NCI-H2227 (cell line): ENCODE measurements at regions not wholly inside any gene's neighbourhood (a gene's known extent, or its start where the extent isn't known, plus 50 kb on each side); places are given as distances from the start of the nearest gene placed in this dataset.
A peak's percentile ranks its signal among the peaks of the same experiment; 100 is the strongest.
"Not testable (repeated sequence)": the region's sequence is repeated elsewhere in the genome, so short reads cannot be mapped to it uniquely, and the experiment has no call there.

Experiments used
- DNase-seq: peaks from one replicate; lab custom pipeline; 2025; ENCODE audit not compliant: unreplicated experiment; lab: John Stamatoyannopoulos, UW

DNA sequence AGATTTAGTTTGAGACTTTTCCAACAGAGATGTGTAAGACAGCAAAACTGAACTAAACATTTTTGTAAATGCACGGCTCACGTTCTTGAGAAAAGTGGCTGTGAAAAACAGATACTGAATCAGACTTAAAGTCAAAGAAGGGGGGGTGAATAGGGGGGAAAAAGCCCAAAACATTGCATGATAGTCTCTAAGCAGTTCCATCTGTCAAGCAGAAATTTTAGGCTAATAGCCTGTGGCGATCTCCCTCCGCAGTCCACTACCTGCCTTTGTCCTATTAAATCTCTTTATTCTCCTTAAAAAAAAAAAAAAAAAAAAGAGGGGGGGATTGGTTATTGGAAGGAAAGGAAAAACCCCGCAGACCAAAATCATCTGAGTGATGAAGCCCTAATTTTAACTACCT lies 217.6 kb upstream of the NFIA start:
- no peak for DNase-seq

DNA sequence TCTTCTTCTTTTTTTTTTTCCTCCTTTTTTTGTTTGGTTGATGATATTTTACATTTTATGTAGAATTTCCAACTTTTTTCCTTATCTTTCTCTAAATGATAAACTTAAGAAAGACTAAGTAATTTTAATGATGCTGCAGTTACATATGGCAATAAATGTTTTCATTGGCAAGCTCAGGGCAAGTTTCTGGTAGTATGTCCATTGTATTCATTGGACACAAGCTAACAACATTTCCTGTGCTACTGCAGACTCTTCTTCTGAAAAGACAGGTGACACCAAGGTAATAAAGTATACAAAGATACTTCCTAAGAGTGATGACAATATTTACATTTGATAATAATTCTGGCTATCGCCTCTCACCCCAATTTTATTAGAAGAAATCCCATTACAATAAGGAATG lies 219.2 kb upstream of the NFIA start:
- DNase-seq: no peak

DNA sequence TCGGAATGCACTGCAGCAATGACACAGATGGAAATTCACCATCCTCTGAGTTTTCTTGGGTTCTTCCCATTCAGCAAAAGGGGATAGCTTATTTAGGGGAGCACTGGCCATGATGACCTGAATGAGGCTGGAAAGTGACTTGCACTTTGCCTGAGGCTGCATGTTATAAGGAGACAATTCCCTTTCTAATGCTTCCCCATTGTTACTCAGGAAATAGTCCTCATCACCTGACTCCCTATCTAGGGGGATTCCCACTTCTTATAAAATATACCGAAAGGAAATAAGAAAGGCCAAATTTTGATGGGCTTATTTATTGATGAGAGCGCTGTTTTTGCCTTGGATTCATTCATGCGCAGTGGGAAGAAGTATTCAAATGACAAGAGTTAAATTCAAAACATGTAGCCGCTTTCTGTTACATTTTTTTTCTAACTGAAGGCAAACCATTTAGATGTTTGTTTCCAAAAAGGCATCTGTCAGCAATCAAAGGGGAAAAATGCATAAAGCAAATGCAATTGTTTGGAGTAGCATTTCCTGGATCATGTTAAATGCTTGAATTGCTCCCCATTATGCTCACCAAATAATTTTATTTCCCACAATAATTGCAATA lies 220.3 kb upstream of the NFIA start:
- no peak for DNase-seq

DNA sequence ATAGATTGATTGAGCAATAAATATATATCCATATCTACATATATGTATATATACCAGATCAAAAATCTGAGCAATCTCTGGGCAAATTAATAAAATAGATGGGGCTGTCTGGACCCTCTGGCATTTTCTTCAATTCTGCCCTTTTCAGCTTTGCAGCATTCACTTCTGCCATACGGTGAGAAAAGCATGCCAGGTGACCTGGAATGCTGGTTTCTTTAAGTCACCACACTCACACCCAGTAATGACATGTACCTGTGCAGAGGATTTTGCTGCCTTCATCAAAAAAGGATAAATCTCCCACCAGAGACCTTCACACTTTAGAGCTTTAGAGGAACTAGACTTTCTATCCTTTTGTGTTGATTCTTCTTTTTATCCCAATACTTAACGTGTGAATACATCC lies 223.2 kb upstream of the NFIA start:
- DNase-seq: no peak

DNA sequence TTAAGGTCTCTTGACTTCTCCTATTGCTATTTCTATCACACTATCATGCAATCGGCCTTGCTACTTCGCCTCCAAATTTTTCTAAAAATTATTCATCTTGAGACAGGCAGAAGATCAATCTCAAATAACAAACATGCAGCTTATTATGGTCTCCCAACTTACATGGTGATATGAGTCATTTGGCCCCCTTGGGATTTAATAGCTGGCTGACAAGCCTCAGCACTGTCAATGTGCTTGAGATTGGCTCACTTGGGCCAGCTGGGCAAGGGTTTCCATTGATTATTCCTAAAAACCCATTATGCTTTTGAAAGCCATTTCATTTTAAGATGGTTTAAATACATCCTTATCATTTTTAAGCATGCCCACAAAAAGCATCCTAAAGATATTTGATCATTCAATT lies 224.5 kb upstream of the NFIA start:
- DNase-seq: no peak

DNA sequence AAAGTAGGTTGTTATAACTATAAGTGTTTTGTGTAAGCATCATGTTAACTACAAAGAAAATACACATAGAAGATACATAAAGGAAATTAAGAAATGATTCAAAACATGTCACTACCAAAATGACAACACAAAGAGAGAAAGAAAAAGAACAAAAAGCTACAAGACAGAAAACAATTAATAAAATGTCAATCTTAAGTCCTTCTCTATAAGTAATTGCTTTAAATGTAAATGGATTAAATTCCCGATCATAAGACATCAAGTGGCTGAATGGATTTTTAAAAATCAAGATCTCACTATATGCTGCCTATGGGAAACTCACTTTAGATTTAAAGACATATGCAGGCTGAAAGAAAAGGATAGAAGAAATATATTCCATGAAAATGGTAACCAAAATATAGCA lies 232.3 kb upstream of the NFIA start:
- DNase-seq: no peak

DNA sequence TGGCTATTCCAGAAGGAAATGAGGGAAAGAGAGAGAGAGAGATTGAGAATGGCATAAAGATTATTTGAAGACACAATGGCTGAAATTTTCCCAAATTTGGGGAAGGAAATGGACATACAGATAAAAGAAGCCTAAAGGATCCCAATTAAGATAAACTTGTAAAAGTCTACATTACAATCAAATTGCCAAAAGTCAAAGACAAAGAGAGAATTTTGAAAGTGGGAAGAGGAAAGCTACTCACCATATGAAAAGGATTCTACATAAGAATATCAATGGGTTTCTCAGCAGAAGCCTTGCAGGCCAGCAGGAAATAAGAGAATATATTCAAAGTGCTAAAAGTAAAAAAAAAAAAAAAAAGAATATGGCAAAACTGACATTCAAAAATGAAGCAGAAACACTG lies 233.0 kb upstream of the NFIA start:
- no peak for DNase-seq

DNA sequence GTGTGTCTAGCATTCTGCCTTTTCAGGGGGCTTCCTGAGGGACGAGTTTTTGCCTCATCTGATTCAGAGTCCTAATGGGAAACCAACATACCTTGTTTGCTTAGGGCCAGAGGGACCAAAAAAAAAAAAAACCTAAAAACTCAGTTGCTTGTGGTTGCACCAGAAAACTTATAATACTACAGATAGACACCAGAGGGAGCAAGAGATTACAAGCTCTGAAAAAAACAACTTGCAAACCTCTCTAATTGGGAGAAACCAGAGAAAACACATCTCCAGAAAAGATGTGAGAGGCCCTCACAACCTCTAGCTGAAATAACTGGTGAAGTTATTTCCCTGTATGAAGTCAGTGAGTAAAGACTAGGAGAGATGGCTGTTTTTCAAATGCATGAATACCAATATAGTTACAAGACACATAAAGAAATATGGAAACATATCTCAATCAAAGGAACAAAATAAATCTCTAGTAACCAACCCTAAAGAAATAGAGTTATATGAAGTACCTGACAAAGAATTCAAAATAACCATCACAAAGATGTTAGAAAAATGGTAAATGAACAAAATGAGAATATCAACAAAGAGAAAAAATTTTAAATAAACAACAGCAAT lies 233.7 kb upstream of the NFIA start:
- DNase-seq: peak; percentile 30

DNA sequence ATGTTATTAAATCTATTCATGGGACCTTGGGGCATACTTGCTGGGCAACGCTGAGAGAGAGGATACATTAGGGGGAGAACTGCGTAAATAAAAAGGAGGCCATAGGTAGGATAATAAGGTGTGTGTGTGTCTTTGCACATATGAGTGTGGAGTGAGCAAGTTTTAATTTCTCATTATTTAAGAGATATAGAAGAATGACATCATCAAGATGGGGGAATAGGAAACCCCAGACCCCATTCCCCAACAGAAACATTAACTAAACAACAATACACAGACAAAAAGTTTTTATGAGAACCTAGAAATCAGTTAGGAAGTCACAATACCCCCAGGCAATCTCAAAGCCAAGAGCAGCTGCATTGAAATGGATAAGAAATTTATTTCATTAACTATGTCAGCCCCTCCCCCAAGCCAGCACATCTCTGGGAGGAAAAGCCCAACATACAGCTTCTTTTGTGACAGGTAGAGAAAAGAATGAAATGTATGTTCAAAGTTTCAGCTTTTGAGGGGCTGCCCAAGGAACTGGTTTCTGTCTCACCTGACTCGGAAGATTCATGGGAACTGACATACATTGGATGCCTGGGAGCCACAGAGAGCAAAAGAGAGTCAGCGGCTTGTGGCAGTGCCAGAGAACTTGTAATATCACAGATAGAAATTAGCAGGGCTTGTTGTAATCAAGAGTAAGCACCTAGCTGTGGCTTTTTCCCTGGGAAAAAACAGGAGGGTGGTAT lies 234.3 kb upstream of the NFIA start:
- no peak for DNase-seq

DNA sequence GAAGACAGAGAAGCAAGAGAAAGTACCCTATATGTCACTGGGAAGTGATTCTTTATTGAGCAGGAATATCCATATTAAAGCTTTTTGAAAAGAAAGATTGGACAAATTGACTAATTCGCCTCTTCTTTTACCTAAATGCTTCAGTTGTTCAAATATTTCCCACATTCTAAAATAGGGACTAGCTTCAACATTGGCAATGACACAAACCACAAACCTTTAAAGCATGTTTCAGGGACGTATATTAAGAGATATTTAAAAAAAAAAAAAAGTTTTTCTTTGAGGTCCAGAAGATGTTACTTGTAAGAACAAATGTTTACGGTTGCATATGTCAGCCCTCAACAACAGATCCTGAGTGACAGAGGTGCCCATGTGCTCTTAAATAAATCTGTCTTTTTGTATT lies 235.0 kb upstream of the NFIA start:
- no peak for DNase-seq

DNA sequence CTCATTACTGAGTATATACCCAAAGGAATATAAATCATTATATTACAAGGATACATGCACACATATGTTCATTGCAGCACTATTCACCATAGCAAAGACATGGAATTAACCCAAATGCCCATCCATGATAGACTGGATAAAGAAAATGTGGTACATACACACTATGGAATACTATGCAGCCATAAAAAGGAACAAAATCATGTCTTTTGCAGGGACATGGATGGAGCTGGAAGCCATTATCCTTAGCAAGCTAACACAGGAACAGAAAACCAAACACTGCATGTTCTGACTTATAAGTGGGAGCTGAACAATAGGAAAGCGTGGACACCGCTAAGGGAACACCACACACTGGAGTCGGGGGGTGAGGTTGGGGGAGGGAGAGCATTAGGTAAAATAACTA lies 236.7 kb upstream of the NFIA start:
- DNase-seq: not testable (repeated sequence)

DNA sequence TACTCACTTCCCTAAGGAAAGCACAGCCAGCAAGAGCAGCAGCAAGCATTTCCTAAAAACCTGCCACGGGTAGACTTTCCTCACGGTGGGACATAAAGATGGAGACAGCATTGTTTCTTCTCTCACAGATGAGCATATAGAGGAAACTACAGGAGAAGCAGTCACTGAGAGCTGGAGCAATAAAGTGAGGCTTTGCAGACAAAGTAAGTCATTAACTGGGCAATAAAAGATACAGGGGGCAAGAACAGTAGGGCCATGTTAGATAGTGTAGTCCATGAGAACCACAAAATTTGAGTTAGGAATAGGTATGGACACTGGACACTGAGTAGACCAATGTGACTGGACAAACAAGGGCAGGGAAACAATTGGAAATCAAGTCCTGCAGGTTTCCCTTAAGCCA lies 240.1 kb upstream of the NFIA start:
- no peak for DNase-seq

DNA sequence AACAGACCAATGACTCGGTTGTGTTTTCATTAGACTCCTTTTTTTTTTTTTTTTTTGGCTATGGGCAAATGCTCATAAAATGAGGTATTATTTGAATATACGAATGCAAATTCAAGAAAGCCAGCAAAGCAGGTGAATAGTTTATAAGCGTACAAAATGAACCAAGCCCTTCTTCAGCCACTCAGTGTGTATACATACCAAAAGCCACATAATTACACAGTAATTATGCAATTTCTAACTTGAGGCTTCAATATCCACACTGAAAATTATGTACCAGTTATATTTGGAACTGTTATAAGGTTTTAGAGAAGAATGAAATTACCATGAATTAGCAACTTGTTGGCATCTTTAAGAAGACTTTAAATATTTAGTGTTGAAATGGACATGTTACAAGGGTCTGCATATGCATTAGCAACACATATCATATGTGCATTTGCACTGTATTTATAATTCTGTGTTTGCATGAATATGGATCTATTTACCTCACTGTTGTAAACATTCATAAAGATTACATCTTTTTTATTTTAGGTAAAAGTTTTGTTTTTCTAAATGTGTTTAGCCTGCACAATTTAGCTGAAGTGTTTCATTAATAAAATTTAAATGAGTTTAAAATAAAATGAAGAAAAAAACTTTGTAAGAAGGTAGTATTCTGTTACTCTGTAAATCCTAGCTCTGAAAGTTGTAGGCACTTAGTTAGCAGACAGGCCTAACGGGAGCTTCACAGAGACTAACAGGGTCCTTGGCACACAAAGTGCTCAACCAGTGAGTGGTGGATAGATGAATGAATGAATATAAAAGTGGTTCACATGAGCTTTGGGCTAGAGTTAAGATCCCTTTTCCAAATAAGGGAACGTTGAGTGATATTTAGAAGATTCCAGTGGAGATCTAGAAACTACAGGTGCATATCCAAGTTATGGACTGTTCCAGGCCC lies 241.0 kb upstream of the NFIA start:
- no peak for DNase-seq

DNA sequence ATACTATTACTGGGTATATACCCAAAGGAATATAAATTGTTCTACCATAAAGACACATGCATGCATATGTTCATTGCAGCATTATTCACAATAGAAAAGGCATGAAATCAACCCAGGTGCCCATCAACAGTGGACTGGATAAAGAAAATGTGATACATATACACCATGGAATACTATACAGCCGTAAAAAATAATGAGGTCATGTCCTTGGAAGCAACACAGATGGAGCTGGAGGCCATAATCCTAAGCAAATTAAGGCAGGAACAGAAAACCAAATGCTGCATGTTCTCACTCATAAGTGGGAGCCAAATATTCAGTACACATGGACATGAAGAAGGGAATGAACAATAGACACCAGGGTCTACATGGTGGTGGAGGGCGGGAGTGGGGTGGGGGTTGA lies 241.9 kb upstream of the NFIA start:
- not testable (repeated sequence) for DNase-seq

DNA sequence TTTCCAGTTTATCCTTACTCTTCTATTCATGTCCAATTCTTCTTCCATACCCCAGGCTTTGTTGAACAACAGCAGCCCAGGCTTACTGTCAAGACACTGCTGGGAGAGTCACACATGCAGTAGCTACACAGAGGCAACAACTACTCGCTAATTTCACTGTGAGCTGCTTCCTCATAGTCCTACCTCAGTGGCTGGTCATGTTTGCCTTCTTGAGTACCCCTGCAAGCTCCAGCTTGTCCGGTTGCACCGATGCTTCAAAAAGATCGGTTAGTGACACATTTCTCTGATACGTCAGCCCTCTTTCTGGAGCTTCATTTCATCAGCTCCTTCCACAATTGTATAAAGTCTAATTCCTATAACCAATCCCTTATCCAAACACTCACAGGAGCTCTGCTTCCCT lies 246.7 kb upstream of the NFIA start:
- DNase-seq: no peak

DNA sequence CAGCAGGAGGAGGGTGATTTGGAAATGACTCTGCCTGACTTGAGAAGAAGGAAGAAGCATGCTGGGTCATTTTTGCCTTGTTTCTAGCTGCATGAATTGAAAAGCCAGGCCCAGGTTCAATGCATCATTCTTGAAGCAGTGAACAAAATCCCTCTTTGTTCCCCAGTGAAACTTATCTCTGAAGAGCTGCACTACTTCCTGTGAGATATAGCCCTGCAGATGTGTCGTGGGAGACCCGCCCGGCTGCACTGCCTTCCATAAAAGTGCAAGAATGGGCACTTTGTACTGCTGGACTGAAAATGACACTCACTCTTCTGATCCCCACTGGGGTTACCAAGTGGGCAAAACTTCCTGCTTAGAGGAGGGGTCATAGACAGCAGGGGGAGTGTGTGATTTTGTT lies 249.2 kb upstream of the NFIA start:
- no peak for DNase-seq

DNA sequence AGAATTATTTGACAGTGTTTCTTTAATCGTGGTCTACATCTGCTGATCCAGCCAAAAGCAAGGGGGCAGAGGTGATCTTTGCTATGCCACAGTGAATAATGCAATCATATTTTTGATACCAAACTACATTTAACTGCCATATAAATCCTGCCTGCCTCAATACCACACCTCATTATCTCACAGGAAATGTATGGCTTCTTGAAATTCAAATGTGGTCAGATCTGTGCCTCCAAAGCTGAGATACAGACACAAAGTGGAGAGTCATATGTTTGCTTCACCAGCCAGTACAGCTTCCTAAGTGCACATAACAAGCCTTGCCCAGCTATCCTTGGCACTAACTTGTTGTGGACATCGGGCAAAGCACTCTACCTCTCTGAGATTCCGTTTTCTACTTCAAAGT lies 250.0 kb upstream of the NFIA start:
- no peak for DNase-seq

DNA sequence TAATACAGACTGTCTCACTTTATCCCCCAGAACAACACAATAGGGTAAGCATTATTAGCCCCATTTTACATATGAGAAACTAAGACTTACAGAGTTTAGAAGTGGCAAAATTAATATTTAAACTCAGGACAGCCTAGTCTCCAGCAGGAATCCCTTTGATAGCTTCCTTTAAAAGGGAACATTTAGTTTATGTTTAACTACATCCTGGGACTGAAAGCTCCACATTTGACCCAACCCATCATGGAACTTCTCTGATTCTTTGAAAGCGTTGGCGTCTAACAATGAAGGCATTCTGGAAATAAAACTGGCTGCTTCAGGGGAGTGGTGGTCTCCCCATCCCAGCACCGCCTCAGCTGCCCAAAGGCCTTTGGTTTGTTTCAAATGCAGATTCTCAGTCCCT lies 250.6 kb upstream of the NFIA start:
- no peak for DNase-seq

DNA sequence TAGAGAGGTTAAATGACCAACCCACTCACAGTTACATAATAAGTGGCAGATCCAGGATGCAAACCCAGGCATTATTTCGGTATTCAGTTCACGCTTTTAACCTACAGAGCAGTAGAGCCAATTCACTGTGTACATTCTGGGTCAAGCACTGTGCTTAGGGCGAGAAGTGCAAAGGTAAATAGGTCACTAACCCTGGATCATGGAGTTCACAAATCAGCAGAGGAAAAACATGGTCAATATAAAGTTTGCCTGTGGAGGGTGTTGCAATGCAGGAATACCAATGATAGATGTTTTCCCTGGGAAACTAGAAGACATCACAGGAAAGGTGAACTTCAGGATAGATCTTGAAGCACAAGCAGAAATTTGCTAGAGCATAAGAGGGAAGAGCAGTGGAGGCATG lies 253.4 kb upstream of the NFIA start:
- DNase-seq: no peak

DNA sequence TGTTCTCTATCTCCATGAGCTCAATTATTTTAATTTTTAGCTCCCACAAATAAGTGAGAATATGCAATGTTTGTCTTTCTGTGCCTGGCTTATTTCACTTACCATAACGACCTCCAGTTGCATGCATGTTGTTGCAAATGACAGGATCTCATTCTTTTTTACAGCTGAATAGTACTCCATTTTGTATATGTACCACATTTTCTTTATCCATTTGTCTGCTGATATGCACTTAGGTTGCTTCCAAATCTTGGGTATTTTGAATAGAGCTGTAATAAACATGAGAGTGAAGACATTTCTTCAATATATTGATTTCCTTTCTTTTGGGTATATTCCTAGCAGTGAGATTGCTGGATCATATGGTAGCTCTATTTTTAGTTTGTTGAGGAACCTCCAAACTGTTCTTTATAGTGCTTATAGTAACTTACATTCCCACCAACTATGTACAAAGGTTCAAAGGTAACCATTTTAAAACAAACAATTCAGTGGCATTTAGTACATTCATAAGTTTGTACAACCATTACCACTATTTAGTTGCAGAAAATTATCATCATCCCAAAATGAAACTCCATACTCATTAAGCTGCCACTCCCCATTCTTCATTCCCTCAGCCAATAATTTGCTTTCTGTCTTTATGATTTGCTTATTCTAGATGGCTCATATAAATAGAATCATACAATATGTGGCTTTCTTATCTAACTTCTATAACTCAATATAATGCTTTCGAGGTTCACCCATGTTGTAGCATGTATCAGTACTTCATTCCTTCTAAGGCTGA lies 255.9 kb upstream of the NFIA start:
- DNase-seq: no peak

DNA sequence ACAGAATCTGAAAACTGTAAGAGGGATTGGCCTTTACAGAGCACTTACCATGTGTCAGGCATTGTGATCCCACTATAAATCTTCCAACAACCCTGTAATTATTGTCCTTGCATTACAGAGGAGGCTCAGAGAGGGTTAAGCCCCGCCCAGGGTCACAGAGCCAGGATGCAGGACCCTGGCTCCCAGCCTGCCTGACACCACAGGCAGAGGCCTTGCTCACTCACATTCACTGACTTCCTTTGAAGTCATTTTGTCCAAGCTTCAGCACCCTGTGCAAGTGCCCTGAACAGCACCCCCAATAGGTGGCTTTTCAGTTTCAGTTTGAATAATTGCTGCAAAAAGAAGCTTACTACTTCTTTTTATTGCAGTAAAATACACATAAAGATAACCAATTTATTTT lies 256.8 kb upstream of the NFIA start:
- DNase-seq: peak; percentile 82
